HCT116 (cell line): ENCODE measurements at regions not wholly inside any gene's neighbourhood (a gene's known extent, or its start where the extent isn't known, plus 50 kb on each side); places are given as distances from the start of the nearest gene placed in this dataset.

Source experiments
- ELF1 ChIP-seq: IDR thresholded peaks from 2 replicates; pipeline ENCODE4 v1.6.1; 2012; ENCODE audit warnings: low read depth, borderline replicate concordance
- EZH2phosphoT487 ChIP-seq: fragments of 200-600 bp; IDR thresholded peaks from 2 replicates; pipeline ENCODE4 v1.6.1; 2018; ENCODE audit warnings: antibody characterized with exemption, borderline replicate concordance
- POLR2A ChIP-seq: IDR thresholded peaks from 2 replicates; pipeline ENCODE4 v1.7.0; 2011; ENCODE audit warnings: borderline replicate concordance; ENCODE audit not compliant: insufficient read depth, insufficient read length; ENCODE audit errors: extremely low read depth
- TF ChIP-seq, protein P1 (sequence below), 3 experiments: fragments of 200-600 bp in 1 of 3; sonication (generic) in 1 of 3; IDR thresholded peaks in 2 of 3; conservative IDR thresholded peaks in 1 of 3; 2 replicates each; pipeline ENCODE4 v1.5.1; 2012 to 2017; ENCODE audit warnings: low read depth in 2 of 3, low read length in 2 of 3, antibody characterized with exemption in 1 of 3, borderline replicate concordance in 1 of 3, control low read depth in 1 of 3, mild to moderate bottlenecking in 1 of 3, mixed read lengths in 1 of 3, mixed run types in 1 of 3, moderate library complexity in 1 of 3; ENCODE audit not compliant: insufficient read depth in 1 of 3

DNA sequence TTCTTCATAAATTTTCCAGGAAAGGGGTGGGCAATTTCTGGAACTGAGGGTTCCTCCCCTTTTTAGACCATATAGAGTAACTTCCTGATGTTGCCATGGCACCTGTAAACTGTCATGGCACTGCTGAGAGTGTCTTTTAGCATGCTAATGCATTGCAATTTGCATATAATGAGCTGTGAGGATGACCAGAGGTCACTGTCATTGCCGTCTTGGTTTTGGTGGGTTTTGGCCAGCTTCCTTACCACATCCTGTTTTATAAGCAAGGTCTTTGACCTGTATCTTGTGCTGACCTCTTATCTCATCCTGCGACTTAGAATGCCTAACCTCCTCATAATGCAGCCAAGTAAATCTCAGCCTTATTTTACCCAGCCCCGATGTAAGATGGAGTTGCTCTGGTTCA is 577.8 kb downstream of the NLGN4X start:
- TF ChIP-seq, protein P1, sequence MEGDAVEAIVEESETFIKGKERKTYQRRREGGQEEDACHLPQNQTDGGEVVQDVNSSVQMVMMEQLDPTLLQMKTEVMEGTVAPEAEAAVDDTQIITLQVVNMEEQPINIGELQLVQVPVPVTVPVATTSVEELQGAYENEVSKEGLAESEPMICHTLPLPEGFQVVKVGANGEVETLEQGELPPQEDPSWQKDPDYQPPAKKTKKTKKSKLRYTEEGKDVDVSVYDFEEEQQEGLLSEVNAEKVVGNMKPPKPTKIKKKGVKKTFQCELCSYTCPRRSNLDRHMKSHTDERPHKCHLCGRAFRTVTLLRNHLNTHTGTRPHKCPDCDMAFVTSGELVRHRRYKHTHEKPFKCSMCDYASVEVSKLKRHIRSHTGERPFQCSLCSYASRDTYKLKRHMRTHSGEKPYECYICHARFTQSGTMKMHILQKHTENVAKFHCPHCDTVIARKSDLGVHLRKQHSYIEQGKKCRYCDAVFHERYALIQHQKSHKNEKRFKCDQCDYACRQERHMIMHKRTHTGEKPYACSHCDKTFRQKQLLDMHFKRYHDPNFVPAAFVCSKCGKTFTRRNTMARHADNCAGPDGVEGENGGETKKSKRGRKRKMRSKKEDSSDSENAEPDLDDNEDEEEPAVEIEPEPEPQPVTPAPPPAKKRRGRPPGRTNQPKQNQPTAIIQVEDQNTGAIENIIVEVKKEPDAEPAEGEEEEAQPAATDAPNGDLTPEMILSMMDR (IDR thresholded peaks at IDR 0.05 in 2 of 3, conservative IDR thresholded peaks at IDR 0.05 in 1 of 3; ENCODE audit: borderline replicate concordance in 1 of 3, insufficient read depth in 1 of 3, low read depth in 2 of 3, low read length in 2 of 3), result no peak
- TF ChIP-seq POLR2A (no peak), ELF1 (no peak), EZH2phosphoT487 (no peak)
